ENCODE measurements at regions not wholly inside any gene's neighbourhood (a gene's known extent, or its start where the extent isn't known, plus 50 kb on each side); places are given as distances from the start of the nearest gene placed in this dataset. TPM values are rescaled to one million over a fixed set of nuclear protein-coding genes. Genes with fewer than 3 reads are reported as not detected.

GRCh38 chr2:9790702-9791225 is 52.5 kb upstream of the TAF1B start:
- Histone ChIP-seq H3K9me3 (ENCODE audit: control insufficient read depth in 3 of 3, low read length in 3 of 3) (no peaks in the 10 kb centered on the region), H3K4me1 (ENCODE audit: control insufficient read depth in 3 of 3, insufficient read depth in 3 of 3, low read length in 3 of 3) (peaks cover 0 to 3% (median 0%) of the 10 kb centered on the region in 3 donors), H3K27ac (ENCODE audit: low read depth, low read length) (no peak overlapping the region), H3K27me3 (ENCODE audit: control insufficient read depth in 3 of 3, insufficient read depth in 3 of 3, low read length in 3 of 3) (no peaks in the 10 kb centered on the region), H3K4me3 (ENCODE audit: low read length in 3 of 3) (no peak overlapping the region), H3K9ac (ENCODE audit: low read depth in 1 of 3, low read length in 3 of 3) (no peak overlapping the region), H3K36me3 (ENCODE audit: control insufficient read depth in 3 of 3, insufficient read depth in 3 of 3, low read length in 3 of 3) (no peaks in the 10 kb centered on the region)

DNA sequence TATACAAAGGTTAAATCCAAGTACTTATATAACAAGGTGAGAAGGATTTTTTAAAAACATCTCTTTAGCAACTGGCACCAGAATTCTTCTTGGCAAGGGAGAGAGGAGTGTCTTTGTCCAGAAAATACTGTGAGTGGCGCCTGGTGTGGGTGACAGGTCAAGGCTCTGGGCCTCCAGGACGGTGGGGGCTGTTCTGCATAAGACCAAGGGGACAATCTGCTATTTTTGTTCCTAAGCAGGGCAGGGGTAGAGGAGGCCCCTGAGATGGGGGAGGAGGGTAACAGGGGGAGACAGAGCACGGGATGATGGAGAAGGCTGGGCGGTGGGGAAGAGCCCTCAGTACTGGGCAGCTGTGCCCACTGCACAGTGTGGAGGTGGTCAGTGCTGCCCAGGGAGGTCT is 51.6 kb upstream of the TAF1B start:
- Histone ChIP-seq H3K27ac (ENCODE audit: low read depth, low read length) (no peak overlapping the region), H3K9ac (ENCODE audit: low read depth in 1 of 3, low read length in 3 of 3) (no peak overlapping the region), H3K4me3 (ENCODE audit: low read length in 3 of 3) (no peak overlapping the region), H3K9me3 (ENCODE audit: control insufficient read depth in 3 of 3, low read length in 3 of 3) (no peaks in the 10 kb centered on the region), H3K36me3 (ENCODE audit: control insufficient read depth in 3 of 3, insufficient read depth in 3 of 3, low read length in 3 of 3) (no peaks in the 10 kb centered on the region), H3K4me1 (ENCODE audit: control insufficient read depth in 3 of 3, insufficient read depth in 3 of 3, low read length in 3 of 3) (peaks cover 0 to 3% (median 0%) of the 10 kb centered on the region in 3 donors), H3K27me3 (ENCODE audit: control insufficient read depth in 3 of 3, insufficient read depth in 3 of 3, low read length in 3 of 3) (no peaks in the 10 kb centered on the region)

GRCh38 chr2:9793156-9793917 is 49.9 kb upstream of the TAF1B start:
- H3K27ac ChIP-seq (ENCODE audit: low read depth, low read length), result no peak overlapping the region
- no peaks in the 10 kb centered on the region for H3K36me3 ChIP-seq (ENCODE audit: control insufficient read depth in 3 of 3, insufficient read depth in 3 of 3, low read length in 3 of 3)
- H3K27me3 ChIP-seq (ENCODE audit: control insufficient read depth in 3 of 3, insufficient read depth in 3 of 3, low read length in 3 of 3), result no peaks in the 10 kb centered on the region

More at GRCh38 chr2:9793156-9793917, 49.9 kb upstream of the TAF1B start:
- H3K4me3 ChIP-seq (ENCODE audit: low read length in 3 of 3), result no peak overlapping the region
- no peaks in the 10 kb centered on the region for H3K9me3 ChIP-seq (ENCODE audit: control insufficient read depth in 3 of 3, low read length in 3 of 3)
- no peak overlapping the region for H3K9ac ChIP-seq (ENCODE audit: low read depth in 1 of 3, low read length in 3 of 3)
- peaks cover 0 to 3% (median 0%) of the 10 kb centered on the region in 3 donors for H3K4me1 ChIP-seq (ENCODE audit: control insufficient read depth in 3 of 3, insufficient read depth in 3 of 3, low read length in 3 of 3)

Small RNA genes lying in the stretch of these regions (small RNA-seq; reads per million reads assigned to genes)
- not detected for gene AC082651.2
- not detected for gene RNU4-73P

Measured in skeletal muscle tissue (tissue), 4 donors.